ENCODE measurements at regions not wholly inside any gene's neighbourhood (a gene's known extent, or its start where the extent isn't known, plus 50 kb on each side); places are given as distances from the start of the nearest gene placed in this dataset.
"Not testable (repeated sequence)": the region's sequence is repeated elsewhere in the genome, so short reads cannot be mapped to it uniquely, and the experiment has no call there.

DNA sequence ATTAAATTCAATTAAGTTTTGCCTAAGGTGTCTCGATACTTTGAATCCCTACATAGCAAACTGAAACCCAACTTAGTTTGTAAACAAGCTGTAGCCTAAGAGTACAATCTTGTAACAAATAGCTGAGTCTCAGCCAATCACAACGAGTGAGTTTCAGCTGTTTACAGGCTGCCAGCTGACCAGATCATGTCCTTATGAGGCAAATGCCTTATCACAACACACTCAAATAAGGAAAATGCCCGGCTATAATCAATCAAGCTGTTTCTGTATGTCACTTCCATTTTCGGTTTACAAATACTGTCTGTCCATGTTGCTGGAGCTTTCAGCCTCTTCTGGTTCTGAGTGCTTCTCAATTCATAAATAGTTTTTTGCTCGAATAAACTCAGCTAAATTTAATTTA lies 943.8 kb downstream of the SLC16A7 start:
- DNase-seq, result no peak

DNA sequence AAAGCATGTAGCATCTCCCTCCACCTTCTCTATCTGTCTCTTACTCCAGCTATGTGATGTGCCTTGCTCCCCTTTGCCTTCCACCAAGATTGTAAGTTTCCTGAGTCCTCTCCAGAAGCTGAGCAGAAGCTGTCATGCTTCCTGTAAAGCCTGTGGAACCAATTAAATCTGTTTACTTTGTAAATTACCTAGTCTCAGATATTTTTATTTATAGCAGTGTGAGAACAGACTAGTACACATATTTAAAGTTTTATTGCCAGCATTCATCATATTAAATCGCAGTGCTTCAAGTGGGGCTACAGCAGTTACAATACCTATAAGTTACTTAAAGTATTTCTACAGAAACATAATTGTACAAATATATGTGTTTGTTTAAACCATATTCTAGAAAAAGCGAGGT lies 973.1 kb downstream of the SLC16A7 start:
- no peak for DNase-seq

DNA sequence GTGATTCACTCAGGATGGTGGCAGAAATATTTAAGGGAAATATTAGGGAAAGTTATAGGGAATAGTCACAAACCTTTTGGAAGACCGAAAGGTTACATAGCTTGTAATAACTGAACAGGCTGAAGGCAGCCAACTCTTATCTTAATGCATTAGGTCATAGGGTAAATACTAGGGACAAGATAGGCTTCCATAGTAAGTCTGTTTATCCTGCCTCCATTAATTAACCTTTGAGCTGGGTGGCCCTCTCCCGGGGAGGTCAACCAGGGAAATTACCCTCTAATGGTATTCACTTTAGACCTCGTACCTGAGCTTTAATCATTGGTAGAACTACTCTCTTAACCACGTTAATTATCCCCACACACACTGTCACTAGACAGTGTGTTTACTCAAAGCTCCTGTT lies 981.8 kb downstream of the SLC16A7 start:
- DNase-seq, result no peak

DNA sequence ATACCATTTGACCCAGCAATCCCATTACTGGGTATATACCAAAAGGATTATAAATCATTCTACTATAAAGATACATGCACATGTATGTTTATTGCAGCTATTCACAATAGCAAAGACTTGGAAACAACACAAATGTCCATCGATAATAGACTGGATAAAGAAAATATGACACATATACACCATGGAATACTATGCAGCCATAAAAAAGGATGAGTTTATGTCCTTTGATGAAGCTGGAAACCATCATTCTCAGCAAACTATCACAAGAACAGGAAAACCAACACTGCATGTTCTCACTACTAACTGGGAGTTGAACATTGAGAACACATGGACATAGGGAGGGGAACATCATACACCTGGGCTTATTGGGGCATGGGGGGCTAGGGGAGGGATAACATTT lies 991.8 kb downstream of the SLC16A7 start:
- DNase-seq, result not testable (repeated sequence)

DNA sequence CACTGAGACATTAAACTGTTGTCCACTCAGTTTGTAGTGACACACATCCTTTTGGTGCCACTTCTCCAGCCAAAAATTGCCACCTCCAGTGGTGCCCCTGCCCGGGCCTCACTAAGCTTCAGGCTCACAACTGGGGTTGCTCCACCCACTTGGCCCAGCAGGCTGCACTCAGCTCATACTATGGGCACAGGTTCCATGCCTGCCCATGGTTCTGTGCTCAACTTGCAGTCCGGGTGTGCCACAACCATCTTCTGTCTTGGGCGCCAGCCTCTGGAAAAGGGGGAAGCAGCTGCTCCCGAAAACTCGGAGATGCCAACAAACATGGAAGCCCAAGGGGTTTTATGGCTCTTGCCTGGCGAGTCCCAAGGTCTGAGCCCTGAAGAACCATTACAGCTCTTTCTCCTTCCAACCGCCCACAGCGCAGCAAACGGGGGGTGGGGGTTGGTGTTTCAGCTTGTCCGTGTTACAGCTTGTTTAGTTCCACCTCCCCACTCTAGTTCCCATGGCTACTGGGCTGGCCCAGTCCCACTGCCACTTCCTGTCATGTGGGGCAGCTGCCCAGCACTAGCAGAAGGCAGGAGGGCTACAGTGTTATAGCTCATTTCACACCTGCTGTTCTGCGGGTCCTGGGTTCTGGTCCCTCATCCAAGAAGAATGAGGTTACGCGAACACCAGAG lies 998.3 kb downstream of the SLC16A7 start:
- no peak for DNase-seq

DNA sequence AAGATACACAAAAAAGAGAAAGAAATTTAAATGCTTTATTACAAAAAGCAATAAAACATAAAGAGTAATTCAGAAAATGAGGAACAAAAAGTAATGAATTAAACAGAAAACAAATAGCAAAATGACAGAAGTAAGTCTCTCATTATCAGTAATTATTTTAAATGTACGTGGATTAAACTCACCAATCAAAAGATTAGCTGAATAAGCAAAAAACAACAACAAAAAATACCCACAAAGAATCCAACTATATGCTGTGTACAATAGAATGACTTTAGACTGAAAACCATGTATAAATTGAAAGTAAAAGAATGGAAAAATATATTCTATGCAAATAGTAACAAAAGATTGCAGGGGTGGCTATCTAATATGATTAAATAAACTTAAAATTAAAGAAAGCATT lies 1006.8 kb downstream of the SLC16A7 start:
- DNase-seq, result no peak

DNA sequence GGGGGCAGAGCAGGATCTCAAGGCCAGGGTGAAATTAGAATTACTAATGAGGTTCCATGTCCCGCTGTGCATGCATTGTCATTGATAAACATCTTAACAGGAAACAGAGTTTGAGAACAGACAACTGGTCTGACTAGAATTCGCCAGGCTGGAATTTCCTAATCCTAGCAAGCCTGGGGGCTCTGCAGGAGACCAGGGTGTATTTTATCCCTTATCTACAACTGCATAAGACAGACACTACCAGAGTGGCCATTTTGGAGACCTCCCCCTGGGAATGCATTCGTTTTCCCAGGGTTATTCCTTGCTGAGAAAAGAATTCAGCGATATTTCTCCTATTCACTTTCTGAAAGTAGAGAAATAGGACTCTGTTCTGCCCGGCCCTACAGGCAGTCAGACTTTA lies 1007.6 kb downstream of the SLC16A7 start:
- DNase-seq, result not testable (repeated sequence)

DNA sequence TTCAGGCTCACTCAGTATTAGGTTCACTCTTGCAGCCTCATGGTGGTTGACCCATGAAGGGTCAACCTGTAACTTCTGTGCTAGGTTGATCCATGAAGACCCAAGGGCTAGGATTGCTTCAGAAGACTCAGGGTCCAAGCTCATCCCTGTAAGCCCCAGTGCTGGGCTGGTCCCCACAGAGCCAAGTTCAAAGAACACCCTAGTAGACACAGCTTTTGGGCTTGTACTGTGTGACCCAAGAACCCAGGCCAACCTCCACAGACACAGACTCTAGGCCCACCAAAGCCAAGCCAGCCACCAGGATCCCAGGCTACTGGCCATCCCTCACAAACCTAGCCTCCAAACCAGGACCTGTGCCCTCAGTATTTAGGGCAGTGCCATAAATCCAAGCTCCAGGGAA lies 1020.6 kb downstream of the SLC16A7 start:
- DNase-seq, result no peak

DNA sequence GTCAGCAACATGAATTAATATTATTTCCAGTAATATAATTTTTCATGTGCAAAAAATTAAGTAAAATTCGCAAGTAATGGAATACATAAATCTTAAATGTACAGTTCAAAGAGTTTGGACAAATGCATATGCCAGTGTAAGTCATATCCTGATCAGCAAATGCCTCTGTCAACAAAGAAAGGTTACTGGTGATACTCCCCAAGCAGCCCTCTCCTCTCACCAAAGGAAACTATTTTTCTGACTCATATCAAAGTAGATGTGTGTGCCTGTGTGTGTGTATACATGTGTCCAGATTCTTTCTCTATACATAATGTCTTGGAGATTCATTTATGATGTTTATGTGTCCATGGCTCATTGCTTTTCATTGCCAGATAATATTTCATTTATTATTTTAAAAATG lies 1035.0 kb downstream of the SLC16A7 start:
- DNase-seq, result no peak

DNA sequence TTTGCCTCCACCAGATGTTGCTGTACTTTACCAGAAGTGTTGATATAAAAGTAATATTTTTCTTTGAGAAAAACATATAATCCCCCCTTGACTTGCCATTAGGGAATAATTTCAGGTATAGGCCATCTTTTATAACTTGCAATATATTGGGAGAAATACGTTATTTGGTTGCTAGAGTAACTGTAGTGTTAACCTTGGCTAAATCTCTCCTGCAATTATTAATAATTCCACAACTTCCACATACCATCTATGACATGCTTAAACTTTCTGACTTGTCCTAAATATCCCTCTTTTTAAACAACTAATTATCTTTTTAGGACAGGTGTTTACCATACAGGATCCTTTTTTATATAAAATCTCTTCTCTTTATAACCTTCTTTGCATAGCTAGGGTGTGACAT lies 1048.2 kb downstream of the SLC16A7 start:
- no peak for DNase-seq

DNA sequence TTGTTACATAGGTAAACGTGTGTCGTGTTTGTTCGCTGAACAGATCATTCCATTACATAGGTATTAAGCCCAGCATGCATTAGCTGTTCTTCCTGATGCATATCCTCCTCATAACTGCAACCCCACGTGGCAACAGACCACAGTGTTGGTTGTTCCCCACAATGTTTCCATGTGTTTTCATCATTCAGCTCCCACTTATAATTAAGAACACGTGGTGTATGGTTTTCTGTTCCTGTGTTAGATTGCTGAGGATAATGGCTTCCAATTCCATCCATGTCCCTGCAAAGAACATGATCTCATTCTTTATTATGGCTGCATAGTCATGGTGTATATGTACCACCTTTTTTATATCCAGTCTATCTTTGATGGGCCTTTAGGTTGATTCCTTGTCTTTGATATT lies 1071.1 kb downstream of the SLC16A7 start:
- DNase-seq, result no peak

DNA sequence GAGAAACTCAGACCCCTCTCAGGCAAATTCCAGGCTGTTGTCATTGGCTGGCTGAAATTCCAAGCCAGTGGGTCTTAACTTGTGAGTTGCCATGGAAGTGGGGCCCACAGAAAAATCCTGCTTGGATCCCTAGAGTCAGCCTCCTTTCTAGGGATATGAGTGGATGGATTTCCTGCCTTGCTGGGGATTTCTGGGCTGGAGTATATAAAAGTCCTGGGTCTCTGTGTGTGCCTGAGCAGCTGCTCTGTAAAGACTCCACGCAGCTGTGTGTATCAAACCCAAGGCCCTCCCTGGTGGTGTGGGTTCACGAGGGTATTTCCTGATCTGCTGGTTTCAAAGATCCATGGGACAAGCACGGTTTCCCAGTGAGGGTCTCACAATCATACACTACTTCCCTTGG lies 1077.1 kb downstream of the SLC16A7 start:
- no peak for DNase-seq

DNA sequence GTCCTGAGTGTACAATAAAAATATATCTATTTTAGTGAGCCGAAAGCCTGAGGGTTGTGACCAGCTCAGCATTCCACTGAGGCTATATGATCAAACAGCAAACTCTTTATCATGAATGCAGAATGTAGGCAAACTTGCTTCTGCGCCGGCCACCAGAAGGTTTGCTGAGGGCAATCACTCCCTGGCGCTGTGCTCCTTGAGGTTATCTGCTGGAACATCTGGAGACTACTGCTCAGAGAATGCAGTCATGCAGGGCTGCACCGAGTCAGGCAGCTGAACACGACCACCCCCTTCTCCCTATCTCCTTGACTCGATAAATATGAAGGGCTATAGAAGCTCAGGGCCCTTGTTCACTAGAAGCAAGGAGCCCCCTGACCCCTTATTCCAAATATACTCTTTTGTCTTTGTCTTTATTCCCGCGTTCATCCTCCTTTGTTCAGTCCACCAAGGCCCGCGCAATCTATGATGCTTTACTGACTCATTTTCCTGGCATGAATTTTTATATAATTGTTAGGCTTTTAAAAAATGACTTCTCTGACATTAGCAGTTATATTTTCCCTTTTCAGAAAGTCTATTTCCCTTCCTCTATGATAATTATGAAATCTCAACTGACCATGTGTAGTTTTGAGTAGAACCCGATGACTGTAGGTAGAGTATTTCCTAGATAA lies 1089.3 kb downstream of the SLC16A7 start:
- DNase-seq, result peak; percentile 11

DNA sequence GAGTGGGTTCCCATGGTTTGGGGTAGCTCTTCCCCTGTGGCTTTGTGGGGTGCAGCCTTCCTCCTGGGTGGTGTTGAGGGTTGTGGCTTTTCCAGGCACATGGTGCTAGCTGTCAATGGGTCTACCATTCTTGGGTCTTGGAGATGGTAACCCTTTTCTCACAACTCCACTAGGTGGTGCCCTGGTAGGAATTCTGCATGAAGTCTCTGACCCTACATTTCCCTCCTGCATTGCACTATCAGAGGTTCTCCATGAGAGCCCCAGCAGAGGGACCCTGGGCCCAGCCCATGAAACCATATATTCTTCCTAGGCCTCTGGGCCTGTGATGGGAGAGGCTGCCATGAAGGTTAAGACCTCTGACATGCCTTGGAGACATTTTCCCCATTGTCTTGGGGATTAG lies 1093.3 kb downstream of the SLC16A7 start:
- DNase-seq, result no peak

DNA sequence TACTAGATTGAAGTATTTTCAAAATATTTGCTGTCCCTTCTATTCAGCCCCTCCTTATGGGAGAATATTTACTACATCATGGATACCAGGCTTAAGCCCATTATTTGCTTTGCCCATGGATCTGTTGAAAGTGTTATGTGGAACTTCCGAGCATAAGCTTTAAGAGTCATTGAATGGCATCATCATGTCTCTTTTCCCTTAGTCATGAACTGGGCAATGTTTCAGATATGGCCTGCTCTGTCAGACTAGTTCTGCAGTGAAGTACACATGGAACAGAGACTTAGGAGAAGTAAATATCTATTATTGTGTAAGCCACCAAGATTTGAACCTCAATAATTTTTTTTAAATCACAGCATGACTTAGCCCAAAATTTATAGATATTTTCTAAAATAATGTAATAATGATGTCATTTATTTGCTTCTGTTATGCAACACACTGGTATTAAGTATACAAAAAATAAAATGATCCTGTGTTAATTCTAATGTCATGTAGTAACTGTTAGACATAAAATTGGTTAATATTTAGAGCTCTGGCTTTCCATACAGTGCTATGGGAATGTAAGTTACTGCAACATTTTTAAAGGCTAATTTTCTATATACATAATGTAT lies 1097.3 kb downstream of the SLC16A7 start:
- no peak for DNase-seq

DNA sequence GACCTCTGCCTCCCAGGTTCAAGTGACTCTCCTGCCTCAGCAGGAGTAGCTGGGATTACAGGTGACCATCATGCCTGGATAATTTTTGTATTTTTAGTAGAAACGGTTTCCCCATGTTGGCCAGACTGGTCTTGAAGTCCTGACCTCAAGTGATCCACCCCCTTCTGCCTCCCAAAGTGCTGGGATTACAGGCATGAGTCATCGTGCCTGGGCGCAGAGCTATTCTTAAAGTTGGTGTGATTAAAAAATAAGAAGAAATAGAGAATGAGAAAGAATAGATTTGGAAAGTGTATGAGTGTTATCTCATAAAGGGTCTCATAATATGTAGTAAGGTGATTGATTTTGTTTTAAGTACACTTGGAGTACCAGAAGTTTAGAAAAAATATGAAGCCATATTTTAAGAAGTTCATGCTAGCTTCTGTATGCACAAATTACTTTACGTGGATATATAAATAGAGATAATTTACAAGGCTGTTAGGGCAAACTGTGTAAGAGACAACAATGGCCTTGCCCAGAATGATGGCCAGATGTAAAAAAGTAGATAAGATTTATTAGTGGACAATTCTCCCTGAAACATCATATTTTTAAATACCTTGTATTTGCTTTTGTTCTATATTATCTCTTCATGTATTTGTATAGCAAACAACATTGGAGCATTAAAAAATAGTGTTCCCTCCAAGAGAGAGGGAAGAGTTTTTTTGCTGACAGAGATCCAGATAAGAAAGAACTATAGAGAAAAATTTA lies 1108.5 kb downstream of the SLC16A7 start:
- DNase-seq, result no peak

DNA sequence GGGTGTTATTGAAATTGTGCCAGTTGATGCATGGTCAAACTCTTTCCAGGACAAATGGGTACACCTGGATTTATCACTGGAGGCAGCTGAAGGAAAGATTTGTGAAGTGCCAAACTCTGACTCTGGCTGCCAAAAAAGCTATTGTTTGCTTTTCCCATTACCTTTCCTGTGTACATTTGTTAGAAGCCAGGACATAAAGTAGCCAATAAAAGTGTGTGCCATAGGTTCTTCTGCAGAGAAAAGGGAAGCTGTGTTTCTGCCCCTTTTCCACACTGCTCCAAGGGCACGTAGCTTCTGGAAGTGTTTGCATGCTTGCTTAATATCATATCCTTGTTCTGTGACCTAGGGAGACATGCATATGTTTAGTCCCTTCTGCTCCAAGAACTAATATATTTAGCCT lies 1114.4 kb downstream of the SLC16A7 start:
- DNase-seq, result no peak

DNA sequence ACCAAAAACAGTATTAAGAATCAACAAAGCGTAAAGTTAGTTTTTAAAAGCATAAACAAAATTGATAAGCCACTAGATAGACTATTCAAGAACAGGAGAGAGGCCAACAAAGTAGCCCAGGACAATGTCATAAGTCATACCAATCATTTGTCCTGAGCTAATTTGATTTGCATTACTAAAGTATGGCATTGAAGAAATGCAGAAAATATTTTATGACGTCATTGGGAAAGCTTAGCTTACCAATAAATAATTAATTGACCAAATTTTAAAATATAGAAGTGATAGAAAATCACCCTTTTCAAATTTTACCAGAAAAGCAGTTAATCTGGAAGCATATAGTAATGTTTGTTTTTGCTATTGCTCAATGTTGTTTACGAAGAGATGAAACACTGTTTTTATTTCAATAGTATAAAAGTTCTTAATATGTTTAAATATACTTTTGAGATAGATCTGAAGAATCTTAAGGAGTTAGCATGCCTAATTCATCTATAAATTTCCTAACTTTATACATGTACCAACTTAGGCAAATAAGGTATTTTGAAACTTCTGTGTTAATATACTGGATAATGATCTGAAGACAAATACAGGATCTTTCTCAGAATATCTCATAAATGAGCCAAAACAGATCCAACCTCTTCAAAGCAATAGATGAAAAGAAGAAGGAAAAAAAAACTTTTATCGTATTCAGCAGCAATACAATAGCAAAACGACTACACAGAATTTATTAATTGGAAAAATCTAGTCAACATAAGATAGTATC lies 1118.5 kb downstream of the SLC16A7 start:
- no peak for DNase-seq

DNA sequence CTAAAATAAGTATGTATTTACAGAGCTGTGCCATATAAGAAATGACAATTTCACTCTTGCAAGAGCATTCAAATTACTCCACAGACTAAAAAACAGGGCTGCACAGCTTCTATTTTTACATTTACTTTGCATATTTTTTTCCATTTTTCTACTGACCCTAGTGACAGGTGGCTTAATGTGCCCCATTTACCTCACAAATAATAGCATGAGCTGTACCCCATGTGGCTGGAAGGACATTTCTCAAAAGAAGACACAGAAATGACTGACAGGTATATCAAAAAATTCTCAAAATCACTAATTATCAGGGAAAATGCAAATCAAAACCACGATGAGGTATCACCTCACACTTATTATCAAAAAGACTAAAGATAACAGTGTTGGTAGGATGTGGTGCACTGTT lies 1128.6 kb downstream of the SLC16A7 start:
- DNase-seq, result no peak

DNA sequence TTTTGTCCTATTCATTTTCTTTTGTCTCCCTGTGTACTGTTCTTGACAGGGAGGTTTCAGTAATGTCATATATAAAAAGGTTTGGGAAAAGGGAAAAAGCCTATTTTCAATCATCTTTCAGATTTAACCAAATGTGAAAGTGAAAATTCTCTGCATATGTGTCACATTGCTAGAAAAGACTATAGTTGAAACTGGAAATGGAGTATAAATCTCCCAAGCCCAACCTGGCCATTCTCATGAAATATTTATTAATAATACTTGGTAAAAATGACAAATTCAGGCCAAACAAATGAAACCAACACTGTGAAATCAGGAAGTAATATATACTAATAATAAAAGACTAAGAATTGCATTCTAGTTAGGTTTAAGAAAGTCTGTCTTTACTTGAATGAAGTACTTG lies 1129.2 kb downstream of the SLC16A7 start:
- DNase-seq, result no peak

DNA sequence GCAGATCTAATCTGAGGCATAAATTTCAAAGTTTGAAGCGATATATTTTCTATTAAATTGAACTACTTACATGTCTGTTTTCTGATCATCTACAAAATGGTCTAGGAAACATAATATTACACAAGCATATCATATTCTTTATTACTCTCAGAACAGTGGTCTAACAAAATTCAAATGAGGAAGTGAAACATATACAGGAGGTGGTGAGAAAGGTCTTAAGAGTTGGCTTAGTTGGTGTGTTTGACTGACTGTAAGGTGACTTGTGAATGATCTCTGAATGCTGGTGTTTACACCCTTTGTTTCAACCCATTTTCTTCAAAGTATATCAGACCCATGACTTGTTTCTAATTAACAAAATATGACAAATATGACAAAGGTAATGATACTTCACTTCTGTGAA lies 1156.8 kb downstream of the SLC16A7 start:
- DNase-seq, result no peak

DNA sequence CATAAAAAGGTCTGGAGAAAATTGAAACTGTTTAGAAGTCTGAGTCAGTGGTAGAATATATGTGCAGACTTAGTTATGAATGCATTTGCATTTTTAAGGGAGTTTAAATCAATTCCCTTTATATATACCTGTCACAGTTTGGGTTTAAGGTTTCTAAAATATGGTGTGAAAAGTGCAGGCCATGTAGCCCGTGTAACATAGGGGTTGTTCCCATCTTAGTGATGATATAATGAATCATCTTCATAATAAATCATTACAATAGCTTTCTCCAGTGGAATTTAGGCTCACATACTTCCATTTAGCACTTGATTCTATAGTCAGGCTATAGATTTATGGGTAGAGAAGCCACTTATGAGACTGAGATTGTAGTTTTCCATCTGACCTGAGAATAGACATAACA lies 1162.4 kb downstream of the SLC16A7 start:
- no peak for DNase-seq

DNA sequence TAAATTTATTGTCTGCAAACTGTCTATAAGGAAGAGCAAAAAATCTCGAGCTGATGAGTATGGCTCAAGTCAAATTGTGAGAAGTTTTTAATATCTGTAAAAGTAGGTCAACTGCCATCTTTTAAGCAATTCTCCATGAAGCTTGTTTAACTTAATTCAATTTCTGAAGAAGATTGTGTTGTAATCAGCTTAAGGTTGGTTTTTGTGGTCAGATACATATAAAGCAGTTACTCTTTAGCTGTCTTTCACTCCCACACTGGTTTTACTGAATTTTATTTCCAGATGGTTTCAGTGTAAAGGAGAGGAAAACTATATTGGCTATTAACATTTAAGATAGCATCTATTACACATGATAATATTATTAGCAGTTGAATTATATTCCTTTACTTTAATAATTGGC lies 1165.1 kb downstream of the SLC16A7 start:
- no peak for DNase-seq

All from NCI-H2171 treated with DMSO at 0.1 percent for 48 hours (cell line).